ENCODE measurements at regions not wholly inside any gene's neighbourhood (a gene's known extent, or its start where the extent isn't known, plus 50 kb on each side); places are given as distances from the start of the nearest gene placed in this dataset.

DNA sequence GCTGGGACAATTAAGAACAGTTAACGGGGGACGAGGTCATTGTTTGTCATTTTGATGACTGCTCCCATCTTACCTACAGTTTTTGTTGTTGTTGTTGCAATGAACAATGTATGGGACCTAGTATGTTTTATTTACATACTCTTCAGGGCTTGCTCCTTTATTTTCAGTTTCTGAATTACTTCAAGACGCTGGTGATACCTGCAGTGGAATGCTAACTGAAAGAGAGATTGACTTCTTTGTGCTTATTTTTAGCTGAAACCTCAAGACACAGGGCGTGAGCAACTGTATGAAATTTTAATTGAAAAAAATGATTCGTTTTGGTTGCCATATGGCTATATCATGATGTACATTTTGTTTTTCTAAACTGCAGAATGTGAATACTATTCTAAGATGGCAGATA, 297.9 kb downstream of the EDEM1 start:
- TF ChIP-seq PREB (CRISPR knock-in tag; IDR thresholded peaks at IDR 0.05): no peak
- no peak for TF ChIP-seq FOS (IDR thresholded peaks at IDR 0.05; ENCODE audit: extremely low read depth, insufficient read length)
- TF ChIP-seq RBM39 (optimal IDR thresholded peaks at IDR 0.05; ENCODE audit: low read depth, low read length): no peak
- TF ChIP-seq CREM (IDR thresholded peaks at IDR 0.05; ENCODE audit: low read depth): no peak
- no peak for TF ChIP-seq KLF10 (CRISPR knock-in tag; IDR thresholded peaks at IDR 0.05)
- TF ChIP-seq ZNF280B (CRISPR knock-in tag; IDR thresholded peaks at IDR 0.05): no peak
- TF ChIP-seq, protein P1, sequence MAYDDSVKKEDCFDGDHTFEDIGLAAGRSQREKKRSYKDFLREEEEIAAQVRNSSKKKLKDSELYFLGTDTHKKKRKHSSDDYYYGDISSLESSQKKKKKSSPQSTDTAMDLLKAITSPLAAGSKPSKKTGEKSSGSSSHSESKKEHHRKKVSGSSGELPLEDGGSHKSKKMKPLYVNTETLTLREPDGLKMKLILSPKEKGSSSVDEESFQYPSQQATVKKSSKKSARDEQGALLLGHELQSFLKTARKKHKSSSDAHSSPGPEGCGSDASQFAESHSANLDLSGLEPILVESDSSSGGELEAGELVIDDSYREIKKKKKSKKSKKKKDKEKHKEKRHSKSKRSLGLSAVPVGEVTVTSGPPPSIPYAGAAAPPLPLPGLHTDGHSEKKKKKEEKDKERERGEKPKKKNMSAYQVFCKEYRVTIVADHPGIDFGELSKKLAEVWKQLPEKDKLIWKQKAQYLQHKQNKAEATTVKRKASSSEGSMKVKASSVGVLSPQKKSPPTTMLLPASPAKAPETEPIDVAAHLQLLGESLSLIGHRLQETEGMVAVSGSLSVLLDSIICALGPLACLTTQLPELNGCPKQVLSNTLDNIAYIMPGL (CRISPR knock-in tag; IDR thresholded peaks at IDR 0.05): no peak
- TF ChIP-seq NR3C1 (CRISPR knock-in tag; IDR thresholded peaks at IDR 0.05): no peak
- TF ChIP-seq MEF2D (tag; conservative IDR thresholded peaks at IDR 0.05; ENCODE audit: low read depth): no peak
- TF ChIP-seq GTF2A2 (tag; IDR thresholded peaks at IDR 0.05): no peak
- TF ChIP-seq PTTG1 (tag; IDR thresholded peaks at IDR 0.05; ENCODE audit: low read depth): no peak
- TF ChIP-seq, protein P2, sequence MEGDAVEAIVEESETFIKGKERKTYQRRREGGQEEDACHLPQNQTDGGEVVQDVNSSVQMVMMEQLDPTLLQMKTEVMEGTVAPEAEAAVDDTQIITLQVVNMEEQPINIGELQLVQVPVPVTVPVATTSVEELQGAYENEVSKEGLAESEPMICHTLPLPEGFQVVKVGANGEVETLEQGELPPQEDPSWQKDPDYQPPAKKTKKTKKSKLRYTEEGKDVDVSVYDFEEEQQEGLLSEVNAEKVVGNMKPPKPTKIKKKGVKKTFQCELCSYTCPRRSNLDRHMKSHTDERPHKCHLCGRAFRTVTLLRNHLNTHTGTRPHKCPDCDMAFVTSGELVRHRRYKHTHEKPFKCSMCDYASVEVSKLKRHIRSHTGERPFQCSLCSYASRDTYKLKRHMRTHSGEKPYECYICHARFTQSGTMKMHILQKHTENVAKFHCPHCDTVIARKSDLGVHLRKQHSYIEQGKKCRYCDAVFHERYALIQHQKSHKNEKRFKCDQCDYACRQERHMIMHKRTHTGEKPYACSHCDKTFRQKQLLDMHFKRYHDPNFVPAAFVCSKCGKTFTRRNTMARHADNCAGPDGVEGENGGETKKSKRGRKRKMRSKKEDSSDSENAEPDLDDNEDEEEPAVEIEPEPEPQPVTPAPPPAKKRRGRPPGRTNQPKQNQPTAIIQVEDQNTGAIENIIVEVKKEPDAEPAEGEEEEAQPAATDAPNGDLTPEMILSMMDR (IDR thresholded peaks at IDR 0.05 in 2 of 3, conservative IDR thresholded peaks at IDR 0.05 in 1 of 3; ENCODE audit: insufficient read depth in 2 of 3, low read depth in 1 of 3, low read length in 3 of 3): no peak
